GM12873 (cell line): ENCODE measurements at regions not wholly inside any gene's neighbourhood (a gene's known extent, or its start where the extent isn't known, plus 50 kb on each side); places are given as distances from the start of the nearest gene placed in this dataset.

Experiments
- CTCF ChIP-seq: IDR thresholded peaks from 2 replicates; pipeline ENCODE4 v1.5.1; 2012; ENCODE audit warnings: low read depth, mild to moderate bottlenecking, moderate library complexity, low read length, control low read depth; ENCODE audit not compliant: insufficient read depth; ENCODE audit errors: missing control alignments

DNA sequence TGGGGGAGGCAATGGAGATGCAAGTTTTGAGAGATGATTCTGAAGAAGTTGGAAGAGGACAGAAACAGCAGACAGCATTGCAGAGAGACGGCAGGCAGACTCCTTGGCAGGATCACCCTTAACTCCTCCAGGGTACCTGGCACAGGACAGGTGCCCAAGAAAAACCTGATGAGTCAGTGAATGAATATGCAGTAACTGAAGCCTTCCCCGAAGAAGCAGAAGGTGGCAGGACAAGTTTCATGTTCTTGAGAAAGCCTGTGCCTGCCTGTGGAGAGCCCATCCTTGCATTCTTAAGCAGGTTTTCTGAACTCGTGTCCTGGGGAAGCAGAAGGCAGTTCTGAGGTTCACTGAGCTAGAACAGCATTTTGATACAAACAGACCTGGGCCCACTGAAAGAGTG is 79.6 kb upstream of the SASH1 start:
- no peak for TF ChIP-seq CTCF

- TF ChIP-seq CTCF, result no peak
These were observed 78.7 kb upstream of the SASH1 start for GRCh38 chr6:148263961-148264360.

DNA sequence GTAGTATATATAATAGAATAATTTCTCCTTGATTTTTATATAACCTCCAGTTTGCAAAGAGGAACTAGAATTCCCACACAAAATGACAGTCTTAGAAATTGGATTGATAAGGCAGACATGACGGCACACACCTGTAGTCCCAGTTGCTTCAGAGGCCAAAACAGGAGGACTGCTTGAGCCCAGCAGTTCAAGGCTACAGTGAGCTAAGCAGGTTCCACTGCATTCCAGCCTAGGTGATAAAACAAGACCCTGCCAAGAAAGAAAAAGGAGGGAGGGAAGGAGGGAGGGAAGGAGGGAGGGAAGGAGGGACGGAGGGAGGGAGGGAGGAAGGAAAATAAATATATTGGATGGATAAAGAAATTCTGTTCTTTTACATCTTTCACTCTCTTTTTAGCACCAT is 77.6 kb upstream of the SASH1 start:
- TF ChIP-seq CTCF, result no peak

DNA sequence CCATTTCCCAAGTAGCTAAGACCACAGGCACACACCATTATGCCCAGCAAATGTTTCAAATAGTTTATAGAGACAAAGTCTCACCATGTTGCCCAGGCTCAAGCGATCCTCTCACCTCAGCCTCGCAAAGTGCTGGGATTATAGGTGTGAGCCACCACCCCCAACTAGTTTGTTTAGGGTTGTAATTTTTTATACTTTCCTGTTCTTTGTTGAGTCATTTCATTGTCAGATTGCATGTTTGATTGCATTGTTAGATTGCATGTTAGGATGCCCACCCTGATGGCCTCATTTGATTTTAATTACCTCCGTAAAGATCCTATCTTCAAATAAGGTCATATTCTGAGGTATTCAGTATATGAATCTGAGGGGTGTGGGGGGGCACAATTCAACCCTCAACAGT is 73.3 kb upstream of the SASH1 start:
- no peak for TF ChIP-seq CTCF

DNA sequence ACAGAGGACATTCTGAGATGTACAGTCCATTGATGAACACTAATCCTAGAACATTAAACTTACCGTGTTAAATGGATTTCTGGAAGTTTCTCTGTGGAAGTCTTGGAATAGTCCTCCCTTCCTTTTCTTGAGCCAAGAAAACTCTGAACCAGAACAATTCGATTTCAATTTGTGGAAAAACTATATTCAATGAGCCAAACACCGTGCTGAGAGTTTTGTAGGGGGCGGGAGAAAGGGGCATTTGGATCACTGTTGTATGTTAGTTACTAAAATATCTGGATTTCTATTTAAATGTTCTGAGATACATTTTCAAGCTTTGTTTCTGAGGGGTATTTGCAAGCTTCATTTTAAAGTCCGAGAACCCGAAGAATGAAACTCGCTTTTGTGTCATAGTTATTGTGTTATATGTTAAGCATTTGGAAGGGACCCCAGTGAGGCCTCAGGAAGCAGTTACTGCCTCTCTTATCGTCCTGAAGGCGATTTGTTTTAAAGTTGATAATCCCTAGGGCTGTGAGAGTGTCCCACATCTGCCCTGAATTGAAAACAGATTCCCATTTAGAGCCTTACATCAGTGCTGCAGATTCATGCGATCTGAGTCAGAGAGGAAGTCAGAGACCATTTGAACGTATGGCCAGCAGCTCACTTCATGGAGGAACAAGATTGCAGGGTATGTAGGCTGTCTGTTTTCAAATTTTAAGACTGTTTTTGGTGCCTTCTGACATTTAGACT is 70.8 kb upstream of the SASH1 start:
- no peak for TF ChIP-seq CTCF

DNA sequence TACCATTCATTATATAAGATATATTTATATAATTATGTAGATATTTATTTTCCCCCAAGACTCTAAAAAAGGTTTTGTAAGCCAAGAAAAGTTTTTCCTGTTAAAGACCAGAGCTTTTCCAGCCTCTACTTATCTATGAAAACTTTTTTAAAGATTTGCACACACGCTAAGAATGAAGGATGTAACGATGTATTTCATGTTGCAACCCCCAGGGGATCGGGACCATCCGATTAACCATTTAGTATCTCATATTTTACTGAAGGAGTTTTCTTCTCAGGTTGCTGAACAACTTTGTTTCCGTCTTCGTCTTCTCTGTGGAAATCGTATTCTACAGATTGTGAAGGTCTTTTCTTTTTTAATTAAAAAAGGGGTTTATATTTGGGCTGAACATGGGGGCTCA is 70.0 kb upstream of the SASH1 start:
- TF ChIP-seq CTCF, result no peak

GRCh38 chr6:148273962-148274752 is 68.5 kb upstream of the SASH1 start:
- no peak for TF ChIP-seq CTCF
